HUES6 (cell line): ENCODE measurements at regions not wholly inside any gene's neighbourhood (a gene's known extent, or its start where the extent isn't known, plus 50 kb on each side); places are given as distances from the start of the nearest gene placed in this dataset.
"Not testable (repeated sequence)": the region's sequence is repeated elsewhere in the genome, so short reads cannot be mapped to it uniquely, and the experiment has no call there.

Source experiments
- H3K27ac ChIP-seq: 2 replicates; pipeline ENCODE4 v1.7.0; 2013; ENCODE audit warnings: low read depth, mild to moderate bottlenecking, low read length, inconsistent platforms
- H3K27me3 ChIP-seq: 2 replicates; pipeline ENCODE4 v1.6.1; 2013; ENCODE audit warnings: low read length; ENCODE audit not compliant: control insufficient read depth, insufficient read depth
- H3K36me3 ChIP-seq: 2 replicates; pipeline ENCODE4 v1.6.1; 2013; ENCODE audit warnings: low read length; ENCODE audit not compliant: control insufficient read depth, insufficient read depth
- H3K4me1 ChIP-seq: 2 replicates; pipeline ENCODE4 v1.6.1; 2013; ENCODE audit warnings: low read length; ENCODE audit not compliant: control insufficient read depth, insufficient read depth
- H3K4me3 ChIP-seq: 2 replicates; pipeline ENCODE4 v1.5.1; 2013; ENCODE audit warnings: low read depth, low read length
- H3K9ac ChIP-seq: one replicate; pipeline ENCODE4 v1.6.1; 2013; ENCODE audit warnings: mild to moderate bottlenecking, low read length
- H3K9me3 ChIP-seq: 2 replicates; pipeline ENCODE4 v1.6.1; 2013; ENCODE audit warnings: low read depth, low read length; ENCODE audit not compliant: control insufficient read depth, insufficient read depth

DNA sequence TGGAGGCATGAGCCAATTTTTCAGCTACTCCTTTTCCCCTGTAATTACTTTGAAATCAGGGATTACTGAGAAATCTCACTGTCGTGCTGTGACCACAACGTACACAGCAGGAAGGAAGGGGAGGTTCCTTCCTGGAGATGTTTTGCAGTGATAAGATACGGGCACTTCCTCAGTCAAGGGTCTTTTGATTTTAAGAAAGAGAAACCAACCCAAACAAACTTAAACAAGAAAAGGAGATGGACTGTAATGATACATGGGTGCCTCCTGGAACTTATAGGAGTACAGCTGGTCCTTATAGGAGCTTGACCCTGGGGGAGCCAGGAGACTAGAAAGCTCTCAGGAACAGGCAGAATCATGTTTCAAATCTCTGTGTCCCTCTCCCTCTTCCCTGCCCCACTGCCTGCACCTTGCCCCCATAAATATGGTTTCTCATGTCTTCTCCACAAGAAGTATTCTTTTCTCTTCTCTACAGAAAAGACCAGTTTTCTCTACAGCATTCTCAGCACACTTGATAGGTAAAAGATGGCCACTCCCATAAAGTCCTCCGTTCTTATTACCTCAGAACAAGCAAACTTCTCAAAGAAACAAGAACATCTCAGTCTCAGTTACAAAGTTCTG is 281.1 kb upstream of the AMIGO2 start:
- no peak overlapping the region for H3K27ac ChIP-seq
- no peaks in the 10 kb centered on the region; the same call in 1 of the 2 replicates for H3K4me1 ChIP-seq

DNA sequence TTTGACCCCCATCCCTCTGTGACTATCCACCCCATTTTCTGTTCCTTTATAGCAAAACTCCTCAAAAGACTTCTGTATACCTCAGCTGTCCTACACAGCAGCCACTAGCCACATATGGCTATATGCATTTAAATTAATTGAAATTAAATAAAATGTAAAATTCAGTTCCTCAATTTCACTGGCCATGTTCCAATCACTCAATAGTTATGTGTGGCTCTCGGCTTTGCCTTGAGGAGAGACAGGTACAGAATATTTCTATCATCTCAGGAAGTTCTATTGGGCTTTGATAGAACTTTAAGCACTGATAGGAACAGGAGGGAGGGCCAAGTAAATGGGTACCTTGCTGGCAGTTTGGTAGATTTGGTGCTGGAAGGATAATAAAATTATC is 280.3 kb upstream of the AMIGO2 start:
- no peak overlapping the region for H3K9ac ChIP-seq
- H3K4me3 ChIP-seq, result no peak overlapping the region
- H3K4me1 ChIP-seq, result no peaks in the 10 kb centered on the region; the same call in 1 of the 2 replicates
- no peaks in the 10 kb centered on the region for H3K27me3 ChIP-seq
- no peak overlapping the region for H3K27ac ChIP-seq
- H3K36me3 ChIP-seq, result no peaks in the 10 kb centered on the region
- H3K9me3 ChIP-seq, result no peaks in the 10 kb centered on the region; the same call in 1 of the 2 replicates

More for the DNA sequence above, 281.1 kb upstream of the AMIGO2 start:
- Histone ChIP-seq H3K36me3 (no peaks in the 10 kb centered on the region), H3K9ac (no peak overlapping the region), H3K4me3 (no peak overlapping the region), H3K9me3 (no peaks in the 10 kb centered on the region; the same call in 1 of the 2 replicates), H3K27me3 (no peaks in the 10 kb centered on the region)

DNA sequence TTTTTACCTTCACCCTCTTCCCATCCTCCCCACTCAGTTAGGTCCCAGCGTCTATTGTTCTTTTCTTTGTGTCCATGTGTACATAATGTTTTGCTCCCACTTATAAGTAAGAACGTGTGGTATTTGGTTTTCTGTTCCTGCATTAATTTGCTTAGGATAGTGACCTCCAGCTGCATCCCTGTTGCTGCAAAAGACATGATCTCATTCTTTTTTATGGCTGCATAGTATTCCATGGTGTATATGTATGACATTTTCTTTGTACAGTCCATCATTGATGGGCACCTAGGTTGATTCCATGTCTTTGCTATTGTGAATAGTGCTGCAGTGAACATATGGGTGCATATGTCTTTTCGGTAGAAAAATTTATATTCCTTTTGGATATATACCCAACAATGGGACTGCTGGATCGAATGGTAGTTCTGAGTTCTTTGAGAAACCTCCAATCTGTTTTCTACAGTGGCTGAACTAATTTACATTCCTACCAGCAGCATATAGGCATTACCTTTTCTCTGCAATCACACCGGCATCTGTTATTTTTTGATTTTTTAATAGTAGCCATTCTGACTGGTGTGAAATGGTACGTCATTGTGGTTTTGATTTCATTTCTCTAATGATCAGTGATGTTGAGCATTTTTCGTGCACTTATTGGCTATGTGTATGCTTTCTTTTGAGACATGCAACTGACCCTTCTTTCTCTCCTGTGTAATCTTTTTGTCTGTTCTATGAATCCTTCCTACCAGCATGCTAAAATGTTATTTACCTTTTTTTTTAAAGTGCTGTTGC is 279.7 kb upstream of the AMIGO2 start:
- Histone ChIP-seq H3K4me1 (no peaks in the 10 kb centered on the region; the same call in 1 of the 2 replicates), H3K27ac (no peak overlapping the region)

DNA sequence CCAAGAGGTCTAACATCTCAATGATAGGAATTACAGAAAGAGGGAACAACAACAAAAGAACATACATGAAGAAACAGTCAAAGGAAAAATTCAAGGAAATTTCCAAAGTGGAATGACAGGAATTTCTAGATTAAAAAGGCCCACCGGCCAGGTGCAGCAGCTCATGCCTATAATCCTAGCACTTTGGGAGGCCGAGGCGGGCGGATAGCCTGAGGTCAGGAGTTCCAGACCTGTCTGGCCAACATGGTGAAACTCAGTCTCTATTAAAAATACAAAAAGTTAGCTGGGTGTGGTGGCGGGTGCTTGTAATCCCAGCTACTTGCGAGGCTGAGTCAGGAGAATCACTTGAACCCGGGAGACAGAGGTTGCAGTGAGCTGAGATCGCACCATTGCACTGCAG is 277.2 kb upstream of the AMIGO2 start:
- not testable (repeated sequence) for H3K4me3 ChIP-seq, H3K27ac ChIP-seq, H3K9ac ChIP-seq, H3K9me3 ChIP-seq, H3K27me3 ChIP-seq, H3K4me1 ChIP-seq, H3K36me3 ChIP-seq

More for the DNA sequence above, 279.7 kb upstream of the AMIGO2 start:
- no peaks in the 10 kb centered on the region; the same call in 1 of the 2 replicates for H3K9me3 ChIP-seq
- H3K4me3 ChIP-seq, result no peak overlapping the region
- H3K9ac ChIP-seq, result no peak overlapping the region
- H3K36me3 ChIP-seq, result no peaks in the 10 kb centered on the region
- H3K27me3 ChIP-seq, result no peaks in the 10 kb centered on the region

DNA sequence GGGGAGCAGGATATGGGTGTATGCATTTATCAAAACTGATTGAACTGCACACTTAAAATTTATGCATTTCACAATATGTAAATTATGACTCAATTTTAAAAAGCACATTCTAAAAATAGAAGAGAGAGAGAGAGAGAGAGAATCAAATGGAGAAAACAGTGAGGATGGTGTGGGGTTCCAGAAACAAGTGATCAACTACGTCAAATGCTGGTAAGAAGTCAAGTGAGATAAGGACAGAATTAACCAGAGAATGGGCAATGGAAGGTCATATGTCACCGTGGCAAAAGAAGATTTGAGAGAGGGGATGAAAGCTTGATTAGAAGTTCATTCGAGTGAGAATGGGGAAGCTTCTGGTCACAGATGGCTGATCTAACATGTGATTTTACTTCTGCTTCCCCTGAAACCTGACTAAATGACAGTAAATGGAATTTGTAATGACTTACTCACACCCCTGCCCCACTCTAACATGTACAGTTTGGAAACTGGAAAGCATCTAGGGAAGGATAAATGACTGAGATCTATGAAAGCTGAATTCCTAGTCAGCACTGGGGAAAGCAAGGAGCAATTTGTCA is 276.5 kb upstream of the AMIGO2 start:
- Histone ChIP-seq H3K27ac (no peak overlapping the region), H3K4me1 (no peaks in the 10 kb centered on the region; the same call in 1 of the 2 replicates), H3K27me3 (no peaks in the 10 kb centered on the region), H3K36me3 (no peaks in the 10 kb centered on the region), H3K9ac (no peak overlapping the region), H3K4me3 (no peak overlapping the region), H3K9me3 (no peaks in the 10 kb centered on the region; the same call in 1 of the 2 replicates)

DNA sequence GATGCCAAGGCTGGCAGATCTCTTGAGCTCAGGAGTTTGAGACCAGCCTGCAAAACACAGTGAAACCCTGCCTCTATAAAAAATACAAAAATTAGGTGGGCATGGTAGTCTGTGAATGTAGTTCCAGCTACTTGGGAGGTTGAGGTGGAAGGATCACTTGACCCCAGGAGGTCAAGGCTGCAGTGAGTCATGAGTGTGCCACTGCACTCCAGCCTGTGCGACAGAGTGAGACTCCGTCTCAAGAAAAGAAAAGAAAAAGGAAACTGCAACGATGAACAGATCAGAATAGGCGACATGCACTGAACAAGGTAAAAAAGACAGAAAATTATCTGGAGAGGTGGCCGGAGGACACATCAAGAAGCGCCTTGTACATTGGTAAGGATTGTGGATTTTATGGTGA is 273.7 kb upstream of the AMIGO2 start:
- Histone ChIP-seq H3K36me3 (no peaks in the 10 kb centered on the region), H3K9me3 (no peaks in the 10 kb centered on the region), H3K27ac (no peak overlapping the region), H3K27me3 (no peaks in the 10 kb centered on the region), H3K9ac (no peak overlapping the region), H3K4me1 (no peaks in the 10 kb centered on the region), H3K4me3 (no peak overlapping the region)

DNA sequence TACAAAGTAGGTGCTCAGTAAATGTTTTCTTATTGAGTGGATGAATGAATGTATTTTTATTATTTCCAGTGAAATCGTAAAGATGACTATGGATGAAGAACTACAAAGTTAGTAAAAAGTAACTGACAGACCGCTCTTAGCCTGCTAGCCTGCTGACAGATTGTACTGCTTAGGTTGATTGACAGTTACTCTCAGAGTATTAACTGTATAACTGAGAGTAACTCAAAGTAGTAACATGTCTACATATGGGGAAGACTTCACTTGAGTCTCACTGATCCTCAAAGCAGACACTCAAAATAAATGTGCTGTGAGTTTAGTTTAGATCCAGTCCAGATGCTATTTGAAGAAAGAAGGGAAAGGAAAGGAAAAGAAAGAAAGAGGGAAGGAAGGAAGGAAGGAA is 272.3 kb upstream of the AMIGO2 start:
- no peaks in the 10 kb centered on the region for H3K9me3 ChIP-seq
- H3K4me3 ChIP-seq, result no peak overlapping the region
- H3K4me1 ChIP-seq, result no peaks in the 10 kb centered on the region
- H3K27me3 ChIP-seq, result no peaks in the 10 kb centered on the region
- H3K9ac ChIP-seq, result no peak overlapping the region
- no peaks in the 10 kb centered on the region for H3K36me3 ChIP-seq
- H3K27ac ChIP-seq, result no peak overlapping the region

DNA sequence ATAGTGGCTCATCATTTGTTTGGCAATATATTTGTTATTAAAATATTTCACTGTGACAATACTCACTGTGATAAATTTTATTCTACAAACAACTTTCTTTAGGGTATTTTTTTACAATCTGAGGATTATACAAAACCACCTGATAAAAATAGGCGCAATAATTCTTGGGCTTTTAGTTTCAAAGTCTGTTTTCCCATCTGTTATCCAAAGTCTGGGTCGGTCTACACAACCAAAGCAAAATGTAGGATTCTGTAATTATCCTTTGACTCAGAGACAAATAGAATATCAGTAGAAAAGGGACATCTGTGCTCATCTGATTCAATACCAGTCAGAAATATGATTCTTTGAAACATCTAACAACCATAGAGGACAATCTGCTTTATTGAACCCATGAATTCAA is 271.8 kb upstream of the AMIGO2 start:
- Histone ChIP-seq H3K9ac (no peak overlapping the region), H3K4me1 (no peaks in the 10 kb centered on the region)

DNA sequence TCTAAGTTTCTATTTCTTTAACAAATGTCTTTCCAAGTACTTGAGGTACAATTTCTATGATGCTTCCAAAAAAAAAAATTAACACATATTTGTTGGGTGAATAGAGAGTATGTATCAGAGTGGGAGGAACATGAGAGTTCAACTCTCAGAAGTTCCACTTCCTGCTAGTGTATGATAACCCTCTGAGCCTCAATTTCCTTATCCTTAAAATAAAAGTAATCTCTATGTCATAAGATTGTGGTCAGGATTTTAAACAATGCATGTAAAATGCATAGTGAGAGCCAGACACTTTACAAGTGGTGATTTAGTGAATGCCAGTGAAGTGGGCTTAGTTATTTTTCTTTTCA is 270.3 kb upstream of the AMIGO2 start:
- no peaks in the 10 kb centered on the region for H3K4me1 ChIP-seq
- no peaks in the 10 kb centered on the region for H3K9me3 ChIP-seq
- H3K27ac ChIP-seq, result no peak overlapping the region

More for the DNA sequence above, 271.8 kb upstream of the AMIGO2 start:
- H3K9me3 ChIP-seq, result no peaks in the 10 kb centered on the region
- H3K4me3 ChIP-seq, result no peak overlapping the region
- H3K36me3 ChIP-seq, result no peaks in the 10 kb centered on the region
- H3K27ac ChIP-seq, result no peak overlapping the region
- H3K27me3 ChIP-seq, result no peaks in the 10 kb centered on the region

DNA sequence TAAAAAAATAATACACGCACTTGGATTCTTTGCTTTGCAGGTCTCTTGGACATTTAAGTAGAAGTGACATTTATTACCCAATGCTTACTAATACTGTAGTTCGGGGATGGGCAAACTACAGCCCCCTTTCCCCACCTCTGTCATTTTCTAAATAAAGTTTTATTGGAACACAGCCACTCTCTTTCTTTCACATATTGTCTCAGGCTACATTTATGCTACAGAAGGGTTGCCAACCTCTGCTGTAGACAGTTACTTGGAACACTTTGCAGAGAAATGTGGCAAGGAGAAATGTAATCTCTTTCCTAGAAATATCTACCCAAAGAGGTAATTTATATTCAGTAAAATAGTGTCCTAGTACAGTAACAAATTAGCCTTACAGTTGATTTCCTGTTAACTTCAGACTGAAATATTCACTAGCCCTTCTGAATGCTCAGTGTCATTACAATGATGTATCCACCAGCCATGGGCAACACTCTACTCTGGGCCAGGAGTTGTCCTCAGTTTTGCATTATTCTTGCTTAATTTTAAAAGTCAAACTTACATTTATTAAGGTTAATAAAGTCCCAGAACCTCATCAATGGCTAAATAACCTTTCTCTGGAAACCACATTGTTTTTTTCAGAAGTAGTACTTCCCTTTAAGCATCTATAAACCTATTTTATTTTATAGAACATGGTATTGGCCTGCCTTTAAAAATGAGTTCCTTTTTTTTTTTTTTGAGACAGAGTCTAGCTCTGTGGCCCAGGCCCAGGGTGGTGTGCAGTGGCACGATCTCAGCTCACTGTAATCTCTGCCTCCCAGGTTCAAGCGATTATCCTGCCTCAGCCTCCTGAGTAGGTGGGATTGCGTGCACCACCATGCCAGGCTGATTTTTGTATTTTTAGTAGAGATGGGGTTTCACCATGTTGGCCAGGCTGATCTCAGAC is 269.6 kb upstream of the AMIGO2 start:
- no peaks in the 10 kb centered on the region for H3K36me3 ChIP-seq
- no peaks in the 10 kb centered on the region for H3K9me3 ChIP-seq
- H3K27ac ChIP-seq, result no peak overlapping the region
- no peak overlapping the region for H3K4me3 ChIP-seq
- no peak overlapping the region for H3K9ac ChIP-seq
- no peaks in the 10 kb centered on the region for H3K27me3 ChIP-seq
- H3K4me1 ChIP-seq, result no peaks in the 10 kb centered on the region

More for the DNA sequence above, 270.3 kb upstream of the AMIGO2 start:
- H3K9ac ChIP-seq, result no peak overlapping the region
- no peaks in the 10 kb centered on the region for H3K36me3 ChIP-seq
- H3K4me3 ChIP-seq, result no peak overlapping the region
- no peaks in the 10 kb centered on the region for H3K27me3 ChIP-seq
